Osteocyte (in vitro differentiated cells): ENCODE measurements at regions not wholly inside any gene's neighbourhood (a gene's known extent, or its start where the extent isn't known, plus 50 kb on each side); places are given as distances from the start of the nearest gene placed in this dataset.

Source experiments
- DNase-seq: peaks from one replicate; pipeline ENCODE4 v3.0.0; 2021; ENCODE audit warnings: mixed read lengths; ENCODE audit not compliant: unreplicated experiment; ENCODE audit errors: extremely low spot score
- H3K27ac Mint-ChIP-seq: one replicate; pipeline ENCODE4 v1.8.0; 2021; ENCODE audit warnings: mild to moderate bottlenecking, mixed read lengths; ENCODE audit not compliant: unreplicated experiment
- H3K27me3 Mint-ChIP-seq: one replicate; pipeline ENCODE4 v1.8.0; 2021; ENCODE audit warnings: mixed read lengths; ENCODE audit not compliant: unreplicated experiment
- H3K36me3 Mint-ChIP-seq: one replicate; pipeline ENCODE4 v1.8.0; 2021; ENCODE audit warnings: mixed read lengths; ENCODE audit not compliant: unreplicated experiment
- H3K4me1 Mint-ChIP-seq: one replicate; pipeline ENCODE4 v1.8.0; 2021; ENCODE audit warnings: mixed read lengths; ENCODE audit not compliant: unreplicated experiment
- H3K4me3 Mint-ChIP-seq: one replicate; pipeline ENCODE4 v1.8.0; 2021; ENCODE audit warnings: mild to moderate bottlenecking, moderate library complexity, mixed read lengths; ENCODE audit not compliant: unreplicated experiment
- H3K9me3 Mint-ChIP-seq: one replicate; pipeline ENCODE4 v1.8.0; 2021; ENCODE audit warnings: mixed read lengths; ENCODE audit not compliant: unreplicated experiment
- CTCF ChIP-seq: fragments of 200-600 bp; sonication (generic); IDR thresholded peaks from 2 replicates; pipeline ENCODE4 v1.5.0; 2021; ENCODE audit warnings: antibody characterized with exemption, mild to moderate bottlenecking, moderate library complexity

- H3K9me3 Mint-ChIP-seq: no peaks in the 10 kb centered on the region
- peaks cover 91% of the 10 kb centered on the region for H3K4me1 Mint-ChIP-seq
- H3K4me3 Mint-ChIP-seq: no peak overlapping the region
- no peaks in the 10 kb centered on the region for H3K36me3 Mint-ChIP-seq
- H3K27me3 Mint-ChIP-seq: no peaks in the 10 kb centered on the region
- peak overlapping the region; percentile 35 for H3K27ac Mint-ChIP-seq
- no peak for DNase-seq
- no peak for TF ChIP-seq CTCF
Measured at GRCh38 chr22:27104449-27104848, 447.1 kb downstream of the MIAT start.

- H3K36me3 Mint-ChIP-seq: no peaks in the 10 kb centered on the region
- H3K27ac Mint-ChIP-seq: peak overlapping the region; percentile 94
- no peaks in the 10 kb centered on the region for H3K9me3 Mint-ChIP-seq
- TF ChIP-seq CTCF: no peak
- no peak for DNase-seq
- H3K4me3 Mint-ChIP-seq: no peak overlapping the region
- H3K4me1 Mint-ChIP-seq: peaks cover 92% of the 10 kb centered on the region
- H3K27me3 Mint-ChIP-seq: no peaks in the 10 kb centered on the region
Measured at GRCh38 chr22:27105142-27106025, 448.0 kb downstream of the MIAT start.

DNA sequence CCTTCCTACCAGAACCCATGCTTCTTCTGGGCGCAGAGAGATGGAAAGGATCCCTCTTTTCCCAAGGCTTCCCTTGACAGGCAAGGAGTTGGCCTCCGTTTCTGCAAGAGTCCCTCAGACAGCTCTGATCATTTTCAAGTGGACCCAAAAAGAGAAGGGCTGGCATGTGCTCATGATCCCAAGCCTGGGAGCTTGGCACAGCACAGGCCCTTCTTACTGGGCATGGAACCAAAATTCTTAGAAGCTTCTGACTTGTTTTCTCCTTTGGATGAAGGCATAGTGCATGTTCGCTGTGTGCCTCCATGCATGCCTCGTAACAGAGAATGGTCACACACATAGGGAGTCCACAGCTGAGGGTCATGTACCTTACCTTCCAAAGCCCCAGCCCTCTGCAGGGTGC is 449.6 kb downstream of the MIAT start:
- Mint-ChIP-seq H3K27me3 (no peaks in the 10 kb centered on the region), H3K36me3 (no peaks in the 10 kb centered on the region), H3K27ac (peak overlapping the region; percentile 50), H3K4me1 (peaks cover 92% of the 10 kb centered on the region), H3K4me3 (no peak overlapping the region), H3K9me3 (no peaks in the 10 kb centered on the region)
- DNase-seq: no peak
- TF ChIP-seq CTCF: no peak

- no peaks in the 10 kb centered on the region for H3K27me3 Mint-ChIP-seq
- no peaks in the 10 kb centered on the region for H3K9me3 Mint-ChIP-seq
- peaks cover 94% of the 10 kb centered on the region for H3K4me1 Mint-ChIP-seq
- no peak overlapping the region for H3K4me3 Mint-ChIP-seq
- H3K36me3 Mint-ChIP-seq: no peaks in the 10 kb centered on the region
- peak overlapping the region; percentile 76 for H3K27ac Mint-ChIP-seq
- no peak for TF ChIP-seq CTCF
- DNase-seq: no peak
Measured at GRCh38 chr22:27107386-27107785, 450.0 kb downstream of the MIAT start.

GRCh38 chr22:27107824-27108223 is 450.4 kb downstream of the MIAT start:
- DNase-seq: no peak

More at GRCh38 chr22:27107824-27108223, 450.4 kb downstream of the MIAT start:
- H3K9me3 Mint-ChIP-seq: no peaks in the 10 kb centered on the region
- peaks cover 95% of the 10 kb centered on the region for H3K4me1 Mint-ChIP-seq
- H3K36me3 Mint-ChIP-seq: no peaks in the 10 kb centered on the region
- TF ChIP-seq CTCF: no peak
- H3K4me3 Mint-ChIP-seq: no peak overlapping the region
- H3K27me3 Mint-ChIP-seq: no peaks in the 10 kb centered on the region
- H3K27ac Mint-ChIP-seq: peak overlapping the region; percentile 76
